K562 (cell line): ENCODE measurements at regions not wholly inside any gene's neighbourhood (a gene's known extent, or its start where the extent isn't known, plus 50 kb on each side); places are given as distances from the start of the nearest gene placed in this dataset.

ENCODE experiments used
- ARID1B ChIP-seq: fragments of 450-650 bp; IDR thresholded peaks from 2 replicates; pipeline ENCODE4 v1.6.1; 2016; ENCODE audit warnings: antibody characterized with exemption, mild to moderate bottlenecking, inconsistent platforms
- EP300 ChIP-seq: IDR thresholded peaks from 2 replicates; pipeline ENCODE4 v1.6.1; 2012; ENCODE audit warnings: low read length, improper control_type of control experiment
- FOS ChIP-seq: IDR thresholded peaks from 3 replicates; pipeline ENCODE4 v1.6.1; 2011; ENCODE audit not compliant: insufficient read length; ENCODE audit errors: extremely low read depth
- HMG20B ChIP-seq: fragments of 250-450 bp; sonication (Bioruptor Pico); IDR thresholded peaks from 2 replicates; pipeline ENCODE4 v1.5.0; 2021; ENCODE audit warnings: mild to moderate bottlenecking
- JUN ChIP-seq, 2 experiments: sonication (generic) in 1 of 2; formaldehyde crosslinking in 1 of 2; IDR thresholded peaks; 2 replicates each; pipeline versions ENCODE4 v1.6.1 to v1.8.0; 2012 to 2022; ENCODE audit warnings: borderline replicate concordance in 2 of 2, mild to moderate bottlenecking in 2 of 2, improper control_type of control experiment in 1 of 2, low read depth in 1 of 2, low read length in 1 of 2, missing genetic modification reagents in 1 of 2
- JUND ChIP-seq, 2 experiments: IDR thresholded peaks; 2 replicates in 1 of 2; 3 replicates in 1 of 2; pipeline ENCODE4 v1.6.1; 2011; ENCODE audit warnings: borderline replicate concordance in 2 of 2, low read depth in 2 of 2, low read length in 2 of 2, improper control_type of control experiment in 1 of 2, missing biosample characterization in 1 of 2, missing genetic modification characterization in 1 of 2, missing genetic modification reagents in 1 of 2
- KAT8 ChIP-seq: fragments of 450-650 bp; IDR thresholded peaks from 2 replicates; pipeline ENCODE4 v1.6.1; 2016; ENCODE audit warnings: low read depth, mild to moderate bottlenecking
- MCM3 ChIP-seq: fragments of 450-650 bp; IDR thresholded peaks from 2 replicates; pipeline ENCODE4 v1.6.1; 2016
- NR2C1 ChIP-seq, 2 experiments: fragments of 450-650 bp; IDR thresholded peaks; 2 replicates each; pipeline ENCODE4 v1.6.1; 2017; ENCODE audit warnings: mild to moderate bottlenecking in 2 of 2, antibody characterized with exemption in 1 of 2, inconsistent platforms in 1 of 2, missing compliant biosample characterization in 1 of 2, missing genetic modification characterization in 1 of 2
- PHF8 ChIP-seq: fragments of 200-600 bp; sonication (generic); IDR thresholded peaks from 2 replicates; pipeline ENCODE4 v1.6.1; 2012; ENCODE audit warnings: mixed run types, mild to moderate bottlenecking, inconsistent platforms, low read length, moderate library complexity, borderline replicate concordance
- PRPF4 ChIP-seq: fragments of 200-400 bp; formaldehyde crosslinking; IDR thresholded peaks from one replicate; pipeline ENCODE4 v1.6.1; 2017; ENCODE audit warnings: low read length, low read depth, mild to moderate bottlenecking; ENCODE audit not compliant: insufficient read depth, poor library complexity, severe bottlenecking
- PYGO2 ChIP-seq: fragments of 450-650 bp; IDR thresholded peaks from 2 replicates; pipeline ENCODE4 v1.6.1; 2016; ENCODE audit warnings: mild to moderate bottlenecking, missing genetic modification characterization, moderate library complexity, missing compliant biosample characterization
- RBM39 ChIP-seq: fragments of 200-400 bp; formaldehyde crosslinking; optimal IDR thresholded peaks from 2 replicates; pipeline ENCODE3; 2018; ENCODE audit warnings: low read depth, low read length
- SPI1 ChIP-seq: IDR thresholded peaks from 2 replicates; pipeline ENCODE4 v1.6.1; 2011; ENCODE audit warnings: low read depth, low read length, control low read depth, borderline replicate concordance
- ZFP30 ChIP-seq: fragments of 250-450 bp; sonication (Bioruptor Pico); IDR thresholded peaks from 2 replicates; pipeline ENCODE4 v1.8.0; 2022; ENCODE audit warnings: moderate library complexity, mild to moderate bottlenecking, inconsistent platforms, borderline replicate concordance
- ZNF134 ChIP-seq: fragments of 250-450 bp; sonication (Bioruptor Pico); conservative IDR thresholded peaks from 2 replicates; pipeline ENCODE4 v1.4.0; 2020
- ZNF23 ChIP-seq: fragments of 250-450 bp; sonication (Bioruptor Pico); IDR thresholded peaks from 2 replicates; pipeline ENCODE4 v1.4.0; 2020; ENCODE audit warnings: mild to moderate bottlenecking
- ZNF695 ChIP-seq: fragments of 450-650 bp; formaldehyde crosslinking; IDR thresholded peaks from 2 replicates; pipeline ENCODE4 v1.4.0; 2020; ENCODE audit warnings: mild to moderate bottlenecking, moderate library complexity
- ZZZ3 ChIP-seq: fragments of 450-650 bp; IDR thresholded peaks from 2 replicates; pipeline ENCODE4 v1.6.1; 2016; ENCODE audit warnings: antibody characterized with exemption, mild to moderate bottlenecking, moderate library complexity
- TF ChIP-seq, protein P1 (sequence below): fragments of 250-450 bp; sonication (Bioruptor Pico); IDR thresholded peaks from 2 replicates; pipeline ENCODE4 v1.8.0; 2022; ENCODE audit warnings: moderate library complexity, mild to moderate bottlenecking, inconsistent platforms
- TF ChIP-seq, protein P2 (sequence below): fragments of 150-350 bp; IDR thresholded peaks from 2 replicates; pipeline ENCODE4 v1.6.1; 2014; ENCODE audit warnings: low read depth, mild to moderate bottlenecking, low read length, borderline replicate concordance
- TF ChIP-seq, protein P3 (sequence below): sonication (generic); formaldehyde crosslinking; IDR thresholded peaks from 2 replicates; pipeline ENCODE4 v1.8.1; 2023; ENCODE audit warnings: mild to moderate bottlenecking, missing genetic modification reagents, moderate library complexity

DNA sequence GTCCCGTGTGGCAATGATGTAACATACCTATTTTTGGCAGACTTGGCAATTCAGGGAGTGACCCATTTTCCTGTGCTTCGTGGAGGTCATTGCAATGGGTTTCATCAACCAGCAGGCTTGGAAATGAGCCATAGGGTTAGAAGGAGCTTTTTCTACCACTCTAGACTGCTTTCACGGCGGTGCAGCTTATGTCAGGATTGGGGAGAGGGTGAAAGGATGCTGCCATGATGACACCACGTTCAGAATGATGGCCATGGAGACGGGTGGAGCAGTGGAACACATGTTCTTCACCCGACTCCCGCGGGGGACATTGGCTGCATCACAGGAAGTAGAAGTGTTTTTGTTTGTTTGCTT, 220.2 kb downstream of the EMX2 start (continued):
- TF ChIP-seq, protein P1, sequence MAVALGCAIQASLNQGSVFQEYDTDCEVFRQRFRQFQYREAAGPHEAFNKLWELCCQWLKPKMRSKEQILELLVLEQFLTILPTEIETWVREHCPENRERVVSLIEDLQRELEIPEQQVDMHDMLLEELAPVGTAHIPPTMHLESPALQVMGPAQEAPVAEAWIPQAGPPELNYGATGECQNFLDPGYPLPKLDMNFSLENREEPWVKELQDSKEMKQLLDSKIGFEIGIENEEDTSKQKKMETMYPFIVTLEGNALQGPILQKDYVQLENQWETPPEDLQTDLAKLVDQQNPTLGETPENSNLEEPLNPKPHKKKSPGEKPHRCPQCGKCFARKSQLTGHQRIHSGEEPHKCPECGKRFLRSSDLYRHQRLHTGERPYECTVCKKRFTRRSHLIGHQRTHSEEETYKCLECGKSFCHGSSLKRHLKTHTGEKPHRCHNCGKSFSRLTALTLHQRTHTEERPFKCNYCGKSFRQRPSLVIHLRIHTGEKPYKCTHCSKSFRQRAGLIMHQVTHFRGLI, result no peak
- no peak for TF ChIP-seq ZFP30 (CRISPR knock-in tag)
- no peak for TF ChIP-seq PYGO2
- TF ChIP-seq ARID1B, result no peak; the same call in 1 of the 2 replicates
- TF ChIP-seq JUN (IDR thresholded peaks at IDR 0.05; ENCODE audit: borderline replicate concordance, low read depth, low read length), result peak; percentile 82; the same call in 1 of the 2 replicates
- TF ChIP-seq JUN (CRISPR knock-in tag; IDR thresholded peaks at IDR 0.05; ENCODE audit: borderline replicate concordance), result 0 out of 2 replicates have a peak, but pooled peaks have one; percentile 53
- no peak for TF ChIP-seq KAT8
- TF ChIP-seq ZNF695, result no peak
- TF ChIP-seq SPI1, result no peak
- no peak for TF ChIP-seq ZNF134 (CRISPR knock-in tag)
- TF ChIP-seq MCM3, result no peak
- no peak for TF ChIP-seq ZNF23 (CRISPR knock-in tag)
- no peak for TF ChIP-seq PHF8
- peak; percentile 60; the same call in 1 of the 2 replicates for TF ChIP-seq EP300
- peak; percentile 78 for TF ChIP-seq JUND (IDR thresholded peaks at IDR 0.05; ENCODE audit: borderline replicate concordance, low read depth, low read length)
- no peak; the same call in 2 of the 3 replicates for TF ChIP-seq JUND (tag; IDR thresholded peaks at IDR 0.05; ENCODE audit: borderline replicate concordance, low read depth, low read length)
- TF ChIP-seq NR2C1 (IDR thresholded peaks at IDR 0.05), result no peak
- TF ChIP-seq NR2C1 (tag; IDR thresholded peaks at IDR 0.05), result peak; percentile 15; the same call in 1 of the 2 replicates
- no peak for TF ChIP-seq HMG20B (CRISPR knock-in tag)
- no peak for TF ChIP-seq RBM39
- TF ChIP-seq, protein P2, sequence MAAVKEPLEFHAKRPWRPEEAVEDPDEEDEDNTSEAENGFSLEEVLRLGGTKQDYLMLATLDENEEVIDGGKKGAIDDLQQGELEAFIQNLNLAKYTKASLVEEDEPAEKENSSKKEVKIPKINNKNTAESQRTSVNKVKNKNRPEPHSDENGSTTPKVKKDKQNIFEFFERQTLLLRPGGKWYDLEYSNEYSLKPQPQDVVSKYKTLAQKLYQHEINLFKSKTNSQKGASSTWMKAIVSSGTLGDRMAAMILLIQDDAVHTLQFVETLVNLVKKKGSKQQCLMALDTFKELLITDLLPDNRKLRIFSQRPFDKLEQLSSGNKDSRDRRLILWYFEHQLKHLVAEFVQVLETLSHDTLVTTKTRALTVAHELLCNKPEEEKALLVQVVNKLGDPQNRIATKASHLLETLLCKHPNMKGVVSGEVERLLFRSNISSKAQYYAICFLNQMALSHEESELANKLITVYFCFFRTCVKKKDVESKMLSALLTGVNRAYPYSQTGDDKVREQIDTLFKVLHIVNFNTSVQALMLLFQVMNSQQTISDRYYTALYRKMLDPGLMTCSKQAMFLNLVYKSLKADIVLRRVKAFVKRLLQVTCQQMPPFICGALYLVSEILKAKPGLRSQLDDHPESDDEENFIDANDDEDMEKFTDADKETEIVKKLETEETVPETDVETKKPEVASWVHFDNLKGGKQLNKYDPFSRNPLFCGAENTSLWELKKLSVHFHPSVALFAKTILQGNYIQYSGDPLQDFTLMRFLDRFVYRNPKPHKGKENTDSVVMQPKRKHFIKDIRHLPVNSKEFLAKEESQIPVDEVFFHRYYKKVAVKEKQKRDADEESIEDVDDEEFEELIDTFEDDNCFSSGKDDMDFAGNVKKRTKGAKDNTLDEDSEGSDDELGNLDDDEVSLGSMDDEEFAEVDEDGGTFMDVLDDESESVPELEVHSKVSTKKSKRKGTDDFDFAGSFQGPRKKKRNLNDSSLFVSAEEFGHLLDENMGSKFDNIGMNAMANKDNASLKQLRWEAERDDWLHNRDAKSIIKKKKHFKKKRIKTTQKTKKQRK, result no peak
- TF ChIP-seq ZZZ3, result no peak
- TF ChIP-seq PRPF4, result no peak
- TF ChIP-seq, protein P3, sequence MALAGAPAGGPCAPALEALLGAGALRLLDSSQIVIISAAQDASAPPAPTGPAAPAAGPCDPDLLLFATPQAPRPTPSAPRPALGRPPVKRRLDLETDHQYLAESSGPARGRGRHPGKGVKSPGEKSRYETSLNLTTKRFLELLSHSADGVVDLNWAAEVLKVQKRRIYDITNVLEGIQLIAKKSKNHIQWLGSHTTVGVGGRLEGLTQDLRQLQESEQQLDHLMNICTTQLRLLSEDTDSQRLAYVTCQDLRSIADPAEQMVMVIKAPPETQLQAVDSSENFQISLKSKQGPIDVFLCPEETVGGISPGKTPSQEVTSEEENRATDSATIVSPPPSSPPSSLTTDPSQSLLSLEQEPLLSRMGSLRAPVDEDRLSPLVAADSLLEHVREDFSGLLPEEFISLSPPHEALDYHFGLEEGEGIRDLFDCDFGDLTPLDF, result no peak
- TF ChIP-seq FOS, result no peak
